AG04450 (cell line): ENCODE measurements at regions not wholly inside any gene's neighbourhood (a gene's known extent, or its start where the extent isn't known, plus 50 kb on each side); places are given as distances from the start of the nearest gene placed in this dataset.

Source experiments
- CTCF ChIA-PET: fragments of 300-600, 350-600 bp; formaldehyde crosslinking; extraction: SDS; loops from one replicate; lab custom pipeline; 2022; ENCODE audit warnings: antibody characterized with exemption, inconsistent platforms; lab: Charles Lee
- POLR2A ChIA-PET: fragments of 350-600 bp; formaldehyde crosslinking; extraction: SDS; loops from one replicate; lab custom pipeline; 2021; ENCODE audit warnings: antibody characterized with exemption, inconsistent platforms; lab: Yijun Ruan, JAX
- DNase-seq: peaks from one replicate; pipeline ENCODE4 v3.0.0-alpha.2; 2011; ENCODE audit warnings: low read depth, low spot score
- H3K27ac ChIP-seq: one replicate; pipeline ENCODE4 v1.5.1; 2012; ENCODE audit warnings: low read depth, low read length, control low read depth
- H3K27me3 ChIP-seq: one replicate; pipeline ENCODE4 v1.6.0; 2012; ENCODE audit warnings: low read length; ENCODE audit not compliant: control insufficient read depth, insufficient read depth
- H3K4me3 ChIP-seq: 2 replicates; pipeline ENCODE4 v1.5.1; 2011; ENCODE audit warnings: mild to moderate bottlenecking, low read depth, low read length, control low read depth
- H3K9me3 ChIP-seq: 2 replicates; pipeline ENCODE4 v1.5.1; 2012; ENCODE audit warnings: low read length; ENCODE audit not compliant: control insufficient read depth, insufficient read depth
- CTCF ChIP-seq: IDR thresholded peaks from 2 replicates; pipeline ENCODE4 v1.5.1; 2011; ENCODE audit warnings: low read depth, low read length, control low read depth, inconsistent platforms

GRCh38 chr12:114191581-114191980 is 214.4 kb downstream of the TBX5 start:
- POLR2A ChIA-PET, result no interaction called here
- CTCF ChIA-PET, result interaction anchor here (1.0 kb wide), 1 partner anchor 317 kb away, joined by 3 read pairs; no protein-coding TSS in a partner anchor

GRCh38 chr12:114190971-114191370 is 215.0 kb downstream of the TBX5 start:
- peaks cover 3% of the 10 kb centered on the region for H3K27me3 ChIP-seq
- TF ChIP-seq CTCF, result no peak
- no peak for DNase-seq
- POLR2A ChIA-PET, result no interaction called here
- no peak overlapping the region for H3K27ac ChIP-seq
- H3K9me3 ChIP-seq, result no peaks in the 10 kb centered on the region
- no peak overlapping the region for H3K4me3 ChIP-seq
- CTCF ChIA-PET, result interaction anchor here (1.0 kb wide), 1 partner anchor 318 kb away, joined by 3 read pairs; no protein-coding TSS in a partner anchor

More at GRCh38 chr12:114191581-114191980, 214.4 kb downstream of the TBX5 start:
- DNase-seq, result no peak
- H3K9me3 ChIP-seq, result no peaks in the 10 kb centered on the region
- no peak for TF ChIP-seq CTCF
- peaks cover 3% of the 10 kb centered on the region for H3K27me3 ChIP-seq
- H3K4me3 ChIP-seq, result no peak overlapping the region
- H3K27ac ChIP-seq, result no peak overlapping the region

- no peak for DNase-seq
- no peak overlapping the region for H3K27ac ChIP-seq
- ChIA-PET POLR2A (no interaction called here), CTCF (no interaction called here)
- H3K27me3 ChIP-seq, result peaks cover 3% of the 10 kb centered on the region
- H3K4me3 ChIP-seq, result no peak overlapping the region
- no peak for TF ChIP-seq CTCF
- H3K9me3 ChIP-seq, result no peaks in the 10 kb centered on the region
These were observed 216.7 kb downstream of the TBX5 start for GRCh38 chr12:114189266-114189665.

- ChIA-PET CTCF (interaction anchor here (0.7 kb wide), 1 partner anchor 20 kb away, joined by 6 read pairs; no protein-coding TSS in a partner anchor), POLR2A (no interaction called here)
- Histone ChIP-seq H3K4me3 (no peak overlapping the region), H3K27ac (no peak overlapping the region), H3K9me3 (no peaks in the 10 kb centered on the region), H3K27me3 (no peaks in the 10 kb centered on the region)
- no peak for DNase-seq
- TF ChIP-seq CTCF, result no peak
These were observed 219.5 kb downstream of the TBX5 start for GRCh38 chr12:114186241-114187002.

GRCh38 chr12:114185036-114185435 is 218.9 kb upstream of the RBM19 start:
- CTCF ChIA-PET, result no interaction called here

More at GRCh38 chr12:114185036-114185435, 218.9 kb upstream of the RBM19 start:
- H3K9me3 ChIP-seq, result no peaks in the 10 kb centered on the region
- no peak overlapping the region for H3K27ac ChIP-seq
- no peak overlapping the region for H3K4me3 ChIP-seq
- TF ChIP-seq CTCF, result no peak
- DNase-seq, result no peak
- no peaks in the 10 kb centered on the region for H3K27me3 ChIP-seq
- POLR2A ChIA-PET, result no interaction called here
